Aorta (tissue), 5 donors: ENCODE measurements at regions not wholly inside any gene's neighbourhood (a gene's known extent, or its start where the extent isn't known, plus 50 kb on each side); places are given as distances from the start of the nearest gene placed in this dataset.
A peak's percentile ranks its signal among the peaks of the same experiment; 100 is the strongest.
"Not testable (repeated sequence)": the region's sequence is repeated elsewhere in the genome, so short reads cannot be mapped to it uniquely, and the experiment has no call there.

ENCODE experiments used
- ATAC-seq: fragments of 200-7000 bp; cut with Tn5 transposase; one replicate; pipeline ENCODE4 v1.9.1; 2022; ENCODE audit warnings: moderate library complexity; ENCODE audit not compliant: low FRiP score
- DNase-seq, 2 donors: peaks; one replicate each; pipeline ENCODE4 v3.0.0-alpha.2; 2020
- H3K27ac ChIP-seq, 2 donors: one replicate each; pipeline ENCODE4 v1.5.1; 2013; ENCODE audit warnings: low read length in 2 of 2, mild to moderate bottlenecking in 2 of 2, moderate library complexity in 2 of 2, control low read depth in 1 of 2, inconsistent platforms in 1 of 2, low read depth in 1 of 2
- H3K27me3 ChIP-seq, 2 donors: one replicate each; pipeline ENCODE4 v1.6.1; 2013; ENCODE audit warnings: control low read depth in 1 of 2, low read length in 1 of 2, mild to moderate bottlenecking in 1 of 2, moderate library complexity in 1 of 2; ENCODE audit not compliant: insufficient read depth in 2 of 2, control insufficient read depth in 1 of 2
- H3K36me3 ChIP-seq, 2 donors: one replicate each; pipeline ENCODE4 v1.6.1; 2013; ENCODE audit warnings: control low read depth in 1 of 2, low read length in 1 of 2, mild to moderate bottlenecking in 1 of 2; ENCODE audit not compliant: insufficient read depth in 2 of 2, control insufficient read depth in 1 of 2
- H3K4me1 ChIP-seq, 2 donors: one replicate each; pipeline ENCODE4 v1.6.1; 2013; ENCODE audit warnings: low read length in 2 of 2, control low read depth in 1 of 2, mild to moderate bottlenecking in 1 of 2, moderate library complexity in 1 of 2; ENCODE audit not compliant: insufficient read depth in 2 of 2, control insufficient read depth in 1 of 2
- H3K4me3 ChIP-seq, 2 donors: one replicate each; pipeline ENCODE4 v1.5.1; 2013; ENCODE audit warnings: low read length in 2 of 2, control low read depth in 1 of 2, mild to moderate bottlenecking in 1 of 2
- H3K9me3 ChIP-seq: one replicate; pipeline ENCODE4 v1.6.1; 2013; ENCODE audit warnings: mild to moderate bottlenecking, low read length; ENCODE audit not compliant: control insufficient read depth
- WGBS, 2 donors: extraction: QIAGEN DNeasy Blood & Tissue Kit; methylation state at CpG; one replicate each; pipeline ENCODE4 v1.1.7; 2013; 5-methylcytosine and 5-hydroxymethylcytosine counted together
- intact Hi-C, 2 donors: fragments of 100-400 bp; cut with DNase I; formaldehyde crosslinking; loops; one replicate each; pipeline versions ENCODE4 v1.14.2 to v1.15.0; 2022
- donor health status: healthy with polysubstance abuse.
- donor health status: Bipolar disorder and iron deficiency.
- donor health status: DM: no; HTN: no; CAD: no.
- donor health status: DM: no; HTN: no; CAD: no.
- donor health status: DM: yes; HTN: yes; CAD: no.

- ATAC-seq (no peak), DNase-seq (peak; percentile 57 to 66)
- intact Hi-C loops = no loop called here
- Histone ChIP-seq H3K4me1 (no peaks in the 10 kb centered on the region), H3K36me3 (no peaks in the 10 kb centered on the region), H3K9me3 (no peaks in the 10 kb centered on the region), H3K4me3 (no peak overlapping the region), H3K27ac (no peak overlapping the region), H3K27me3 (no peaks in the 10 kb centered on the region)
- WGBS, 2 donors = 83 to 85% methylated on average over 17 of the region's 17 CpGs
Observed at GRCh38 chr20:50330504-50331313, 140.1 kb downstream of the CEBPB start.

GRCh38 chr20:50331469-50332363, 141.1 kb downstream of the CEBPB start:
- Histone ChIP-seq H3K36me3 (no peaks in the 10 kb centered on the region), H3K27me3 (no peaks in the 10 kb centered on the region), H3K9me3 (no peaks in the 10 kb centered on the region), H3K27ac (no peak overlapping the region), H3K4me1 (no peaks in the 10 kb centered on the region), H3K4me3 (no peak overlapping the region)
- DNase-seq = peak in 1 of 2 donors; percentile 51
- no peak for ATAC-seq
- WGBS, 2 donors = 94 to 97% methylated on average over 10 of the region's 10 CpGs
- intact Hi-C loops = no loop called here

DNA sequence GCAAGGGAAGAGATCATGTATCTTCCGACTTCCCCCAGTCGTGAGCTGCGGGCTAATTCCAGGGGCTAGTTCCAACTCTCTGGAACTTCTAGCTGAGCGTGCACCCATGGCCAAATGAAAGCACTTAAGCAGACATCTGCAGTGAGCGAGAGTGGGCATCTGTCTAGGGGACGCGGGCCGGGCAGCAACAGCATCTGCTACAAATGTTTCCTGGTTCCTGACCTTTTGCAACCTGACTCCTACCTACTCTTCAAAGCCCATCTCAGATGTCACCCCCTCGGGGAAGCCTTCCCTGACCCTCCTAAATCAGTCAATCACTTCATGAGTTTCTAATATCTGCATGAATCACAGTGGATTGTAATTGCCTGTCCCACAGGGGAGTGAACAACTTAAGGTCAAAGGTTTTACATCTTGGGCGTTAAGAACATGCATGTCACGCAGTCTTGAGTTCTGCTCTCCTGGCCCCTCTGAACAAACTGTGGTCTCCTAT, 141.9 kb downstream of the CEBPB start:
- Histone ChIP-seq H3K4me1 (no peaks in the 10 kb centered on the region), H3K9me3 (no peaks in the 10 kb centered on the region), H3K27me3 (no peaks in the 10 kb centered on the region), H3K4me3 (no peak overlapping the region), H3K27ac (no peak overlapping the region), H3K36me3 (no peaks in the 10 kb centered on the region)
- intact Hi-C loops = no loop called here
- DNase-seq (peak in 1 of 2 donors; percentile 40), ATAC-seq (no peak)
- 92 to 94% methylated on average over 11 of the region's 11 CpGs for WGBS, 2 donors

- no peak for ATAC-seq
- no peaks in the 10 kb centered on the region for H3K4me1 ChIP-seq
- H3K36me3 ChIP-seq = no peaks in the 10 kb centered on the region
- no peak overlapping the region for H3K4me3 ChIP-seq
- DNase-seq = peak in 1 of 2 donors; percentile 3
- 91 to 93% methylated on average over 6 of the region's 6 CpGs for WGBS, 2 donors
- no peaks in the 10 kb centered on the region for H3K9me3 ChIP-seq
- H3K27me3 ChIP-seq = no peaks in the 10 kb centered on the region
- H3K27ac ChIP-seq = no peak overlapping the region
- intact Hi-C loops = no loop called here
Observed at GRCh38 chr20:50333131-50333670, 142.6 kb downstream of the CEBPB start.

GRCh38 chr20:50333812-50334211, 143.2 kb downstream of the CEBPB start:
- DNase-seq = peak in 1 of 2 donors; percentile 46
- Histone ChIP-seq H3K27me3 (no peaks in the 10 kb centered on the region), H3K4me3 (no peak overlapping the region), H3K9me3 (no peaks in the 10 kb centered on the region), H3K4me1 (no peaks in the 10 kb centered on the region), H3K36me3 (no peaks in the 10 kb centered on the region), H3K27ac (no peak overlapping the region)
- intact Hi-C loops = no loop called here
- 63 to 74% methylated on average over 8 of the region's 8 CpGs for WGBS, 2 donors
- no peak for ATAC-seq

DNA sequence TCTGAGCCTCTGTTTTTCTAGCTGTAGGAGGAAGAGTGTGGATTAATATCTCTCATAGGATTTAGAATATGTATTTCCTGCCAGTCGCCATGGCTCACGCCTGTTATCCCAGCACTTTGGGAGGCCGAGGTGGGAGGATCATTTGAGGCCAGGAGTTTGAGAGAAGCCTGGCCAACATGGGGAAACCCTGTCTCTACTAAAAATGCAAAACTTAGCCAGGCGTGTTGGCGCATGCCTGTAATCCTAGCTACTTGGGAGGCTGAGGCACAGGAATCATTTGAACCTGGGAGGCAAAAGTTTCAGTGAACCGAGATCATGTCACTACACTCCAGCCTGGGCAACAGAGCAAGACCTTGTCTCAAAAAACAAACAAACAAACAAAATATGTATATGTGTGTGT, 143.9 kb downstream of the CEBPB start:
- H3K36me3 ChIP-seq, intact Hi-C loops, ATAC-seq, H3K4me3 ChIP-seq, H3K9me3 ChIP-seq, H3K4me1 ChIP-seq, H3K27me3 ChIP-seq, H3K27ac ChIP-seq: not testable (repeated sequence)
- 94 to 96% methylated on average over 6 of the region's 6 CpGs for WGBS, 2 donors
- peak in 1 of 2 donors; percentile 11 for DNase-seq

DNA sequence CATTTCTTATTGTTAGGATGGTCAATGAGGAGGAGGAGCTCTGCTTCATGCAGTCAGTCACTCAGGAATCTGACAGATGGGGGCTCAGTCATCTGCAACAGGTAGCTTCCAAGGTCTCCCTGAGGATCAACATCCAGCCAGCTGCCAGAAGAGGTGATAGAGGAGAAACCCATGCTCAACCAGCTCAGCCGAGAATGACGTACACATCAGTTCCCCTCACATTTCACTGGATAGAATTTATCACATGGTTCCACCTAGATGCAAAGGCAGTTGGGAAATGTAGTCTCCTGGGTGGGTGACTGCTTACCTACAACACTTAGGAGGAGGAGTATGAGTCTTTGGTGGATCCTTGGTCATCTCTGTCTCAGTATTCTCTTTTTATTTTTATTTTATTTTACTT, 144.5 kb downstream of the CEBPB start:
- H3K36me3 ChIP-seq = no peaks in the 10 kb centered on the region
- H3K4me3 ChIP-seq = no peak overlapping the region
- H3K27me3 ChIP-seq = no peaks in the 10 kb centered on the region
- ATAC-seq (no peak), DNase-seq (peak in 1 of 2 donors; percentile 17)
- intact Hi-C loops = no loop called here
- no peaks in the 10 kb centered on the region for H3K4me1 ChIP-seq
- H3K27ac ChIP-seq = no peak overlapping the region
- H3K9me3 ChIP-seq = no peaks in the 10 kb centered on the region
- WGBS, 2 donors = 21 to 28% methylated on average over 2 of the region's 2 CpGs

DNA sequence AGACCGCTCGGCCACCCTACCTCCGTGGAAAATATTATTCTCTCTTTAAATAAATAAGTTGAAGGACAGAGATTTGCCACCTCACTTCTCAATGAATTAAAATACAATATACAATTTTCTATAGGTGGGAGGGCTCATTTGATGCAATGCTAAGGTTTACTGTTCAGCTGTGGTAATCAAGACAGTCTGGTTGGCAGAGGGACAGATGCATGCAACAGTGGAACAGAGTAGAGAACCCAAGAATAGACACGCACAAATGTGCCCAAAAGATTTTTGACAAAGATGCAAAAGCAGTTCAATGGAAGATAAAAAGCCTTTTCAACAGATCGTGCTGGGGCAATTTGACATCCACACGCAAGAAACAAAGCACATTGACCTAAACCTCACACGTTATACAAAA, 145.2 kb downstream of the CEBPB start:
- H3K9me3 ChIP-seq = no peaks in the 10 kb centered on the region
- WGBS, 2 donors = 73 to 80% methylated on average over 7 of the region's 7 CpGs
- ATAC-seq = no peak
- intact Hi-C loops = no loop called here
- no peaks in the 10 kb centered on the region for H3K27me3 ChIP-seq
- H3K27ac ChIP-seq = no peak overlapping the region
- H3K36me3 ChIP-seq = no peaks in the 10 kb centered on the region
- no peak for DNase-seq
- H3K4me1 ChIP-seq = no peaks in the 10 kb centered on the region
- no peak overlapping the region for H3K4me3 ChIP-seq
